OCI-LY3 (cell line): ENCODE measurements at regions not wholly inside any gene's neighbourhood (a gene's known extent, or its start where the extent isn't known, plus 50 kb on each side); places are given as distances from the start of the nearest gene placed in this dataset.

Experiments used
- H2AFZ ChIP-seq: fragments of 200-600, 300-600 bp; shearing (Covaris generic); 2 replicates; pipeline ENCODE4 v1.6.0; 2014; ENCODE audit warnings: antibody characterized with exemption, low read depth, low read length
- H3K27ac ChIP-seq: fragments of 200-600, 300-600 bp; sonication (generic); 2 replicates; pipeline ENCODE4 v1.5.1; 2014; ENCODE audit warnings: mild to moderate bottlenecking, low read length, moderate library complexity, mixed read lengths
- H3K27me3 ChIP-seq: fragments of 200-600, 300-600 bp; sonication (generic); 2 replicates; pipeline ENCODE4 v1.6.1; 2014; ENCODE audit warnings: low read depth, low read length, mixed read lengths
- H3K36me3 ChIP-seq: fragments of 200-600, 300-600 bp; sonication (generic); replicated peaks from 2 replicates; pipeline ENCODE3; 2014; ENCODE audit warnings: low read depth, low read length, mixed read lengths
- H3K4me1 ChIP-seq: fragments of 300-600, 200-600 bp; sonication (generic); 2 replicates; pipeline ENCODE4 v1.6.1; 2014; ENCODE audit warnings: low read length, mixed read lengths
- H3K4me2 ChIP-seq: fragments of 200-600, 300-600 bp; sonication (generic); 2 replicates; pipeline ENCODE4 v1.6.1; 2014; ENCODE audit warnings: low read length, mixed read lengths
- H3K4me3 ChIP-seq: fragments of 300-600, 200-600 bp; sonication (generic); 2 replicates; pipeline ENCODE4 v1.5.1; 2014; ENCODE audit warnings: antibody characterized with exemption, mild to moderate bottlenecking, low read length, moderate library complexity
- H3K79me2 ChIP-seq: fragments of 300-600, 200-600 bp; shearing (Covaris generic); 2 replicates; pipeline ENCODE4 v1.6.1; 2014; ENCODE audit warnings: mild to moderate bottlenecking, low read length, mixed read lengths
- H3K9ac ChIP-seq: fragments of 300-600, 200-600 bp; shearing (Covaris generic); 2 replicates; pipeline ENCODE4 v1.6.0; 2014; ENCODE audit warnings: mild to moderate bottlenecking, low read length, moderate library complexity
- H3K9me3 ChIP-seq: fragments of 200-600, 300-600 bp; shearing (Covaris generic); 2 replicates; pipeline ENCODE4 v1.6.1; 2014; ENCODE audit warnings: low read length, mixed read lengths; ENCODE audit not compliant: insufficient read depth
- H4K20me1 ChIP-seq: fragments of 200-600, 300-600 bp; sonication (generic); 2 replicates; pipeline ENCODE4 v1.6.1; 2016; ENCODE audit warnings: low read length, mixed read lengths; ENCODE audit not compliant: insufficient read depth
- EZH2phosphoT487 ChIP-seq: fragments of 200-600 bp; shearing (Covaris generic); IDR thresholded peaks from 2 replicates; pipeline ENCODE4 v1.6.1; 2018; ENCODE audit warnings: antibody characterized with exemption, mixed run types, low read depth
- TF ChIP-seq, protein P1 (sequence below): fragments of 200-600, 300-600 bp; sonication (generic); IDR thresholded peaks from 2 replicates; pipeline ENCODE4 v1.5.1; 2014; ENCODE audit warnings: antibody characterized with exemption, low read length, low read depth

DNA sequence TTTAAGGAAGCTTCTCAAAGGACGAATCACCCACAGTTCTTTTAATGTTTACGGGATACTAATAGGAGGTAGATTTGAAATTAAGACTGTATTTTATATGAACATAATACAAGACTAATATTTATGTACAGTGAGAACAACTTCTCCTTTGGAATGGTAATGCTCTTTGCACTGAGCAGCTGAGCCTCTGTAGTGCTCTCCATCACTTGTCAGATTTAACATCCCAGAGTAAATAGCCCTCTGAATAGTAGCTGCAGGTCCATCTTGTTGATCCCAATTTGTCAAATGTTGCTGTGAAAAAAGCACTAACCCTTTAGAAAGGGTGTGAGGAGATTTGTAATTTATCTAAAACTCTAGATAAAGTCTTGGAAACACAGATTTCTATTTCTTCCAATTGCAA lies 351.4 kb upstream of the KCNMB2 start:
- no peak overlapping the region for H3K4me2 ChIP-seq
- no peak overlapping the region for H3K4me3 ChIP-seq
- H4K20me1 ChIP-seq, result no peaks in the 10 kb centered on the region
- H2AFZ ChIP-seq, result no peak overlapping the region
- TF ChIP-seq EZH2phosphoT487, result no peak
- TF ChIP-seq, protein P1, sequence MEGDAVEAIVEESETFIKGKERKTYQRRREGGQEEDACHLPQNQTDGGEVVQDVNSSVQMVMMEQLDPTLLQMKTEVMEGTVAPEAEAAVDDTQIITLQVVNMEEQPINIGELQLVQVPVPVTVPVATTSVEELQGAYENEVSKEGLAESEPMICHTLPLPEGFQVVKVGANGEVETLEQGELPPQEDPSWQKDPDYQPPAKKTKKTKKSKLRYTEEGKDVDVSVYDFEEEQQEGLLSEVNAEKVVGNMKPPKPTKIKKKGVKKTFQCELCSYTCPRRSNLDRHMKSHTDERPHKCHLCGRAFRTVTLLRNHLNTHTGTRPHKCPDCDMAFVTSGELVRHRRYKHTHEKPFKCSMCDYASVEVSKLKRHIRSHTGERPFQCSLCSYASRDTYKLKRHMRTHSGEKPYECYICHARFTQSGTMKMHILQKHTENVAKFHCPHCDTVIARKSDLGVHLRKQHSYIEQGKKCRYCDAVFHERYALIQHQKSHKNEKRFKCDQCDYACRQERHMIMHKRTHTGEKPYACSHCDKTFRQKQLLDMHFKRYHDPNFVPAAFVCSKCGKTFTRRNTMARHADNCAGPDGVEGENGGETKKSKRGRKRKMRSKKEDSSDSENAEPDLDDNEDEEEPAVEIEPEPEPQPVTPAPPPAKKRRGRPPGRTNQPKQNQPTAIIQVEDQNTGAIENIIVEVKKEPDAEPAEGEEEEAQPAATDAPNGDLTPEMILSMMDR, result no peak
- no peaks in the 10 kb centered on the region for H3K27me3 ChIP-seq
- no peaks in the 10 kb centered on the region for H3K79me2 ChIP-seq
- H3K36me3 ChIP-seq, result no peaks in the 10 kb centered on the region
- H3K4me1 ChIP-seq, result peaks cover 7% of the 10 kb centered on the region; the same call in 1 of the 2 replicates
- no peaks in the 10 kb centered on the region for H3K9me3 ChIP-seq
- no peak overlapping the region for H3K27ac ChIP-seq
- H3K9ac ChIP-seq, result no peak overlapping the region

DNA sequence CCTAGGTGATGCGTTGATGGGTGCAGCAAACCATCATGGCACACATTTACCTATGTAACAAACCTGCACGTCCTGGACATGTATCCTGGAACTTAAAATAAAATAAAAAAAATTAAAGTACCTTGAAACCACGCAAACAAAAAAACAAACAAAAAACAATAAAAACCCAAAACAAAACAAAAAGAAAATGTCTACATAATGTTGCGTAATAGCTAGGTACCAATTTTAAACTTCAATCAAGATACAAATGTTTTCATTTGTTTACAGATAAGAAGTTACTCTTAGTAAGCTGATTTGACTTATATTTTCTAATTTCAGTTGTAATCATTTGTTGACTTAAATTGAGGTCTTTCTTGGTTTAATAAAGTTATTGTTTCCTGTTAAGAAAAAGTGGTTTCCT lies 349.6 kb upstream of the KCNMB2 start:
- Histone ChIP-seq H3K4me3 (no peak overlapping the region), H3K4me2 (no peak overlapping the region), H3K9me3 (no peaks in the 10 kb centered on the region), H3K27me3 (no peaks in the 10 kb centered on the region), H3K9ac (no peak overlapping the region), H3K79me2 (no peaks in the 10 kb centered on the region), H4K20me1 (no peaks in the 10 kb centered on the region), H2AFZ (no peak overlapping the region), H3K27ac (no peak overlapping the region), H3K36me3 (no peaks in the 10 kb centered on the region), H3K4me1 (peaks cover 7% of the 10 kb centered on the region; the same call in 1 of the 2 replicates)
- TF ChIP-seq, protein P1, result no peak
- TF ChIP-seq EZH2phosphoT487, result no peak

DNA sequence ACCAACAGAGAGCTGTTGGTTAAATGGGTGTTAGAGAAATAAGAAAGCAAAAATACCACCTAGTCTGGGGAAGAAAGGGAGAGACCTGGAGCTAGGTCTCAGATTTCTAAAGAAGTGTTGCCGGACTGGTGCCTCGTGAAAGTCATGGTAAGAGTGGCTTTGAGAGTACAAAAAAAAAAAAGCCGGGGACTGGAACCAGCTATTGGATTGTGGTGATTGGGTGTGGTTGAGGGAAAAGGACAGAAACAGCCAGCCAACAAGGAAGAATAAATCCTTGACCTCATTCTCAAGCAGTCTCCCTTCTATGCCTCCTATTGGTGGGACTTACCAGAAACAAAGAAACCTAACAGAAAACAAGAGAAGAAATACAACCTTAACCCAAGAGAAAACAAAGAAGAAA lies 346.4 kb upstream of the KCNMB2 start:
- no peaks in the 10 kb centered on the region for H3K27me3 ChIP-seq
- no peaks in the 10 kb centered on the region for H3K9me3 ChIP-seq
- peaks cover 10% of the 10 kb centered on the region; the same call in 1 of the 2 replicates for H3K4me1 ChIP-seq
- H3K36me3 ChIP-seq, result no peaks in the 10 kb centered on the region
- H3K4me2 ChIP-seq, result no peak overlapping the region
- no peak overlapping the region for H3K9ac ChIP-seq
- no peak overlapping the region for H2AFZ ChIP-seq
- H3K79me2 ChIP-seq, result no peaks in the 10 kb centered on the region
- TF ChIP-seq EZH2phosphoT487, result no peak
- TF ChIP-seq, protein P1, result no peak
- no peaks in the 10 kb centered on the region for H4K20me1 ChIP-seq
- H3K4me3 ChIP-seq, result no peak overlapping the region
- H3K27ac ChIP-seq, result no peak overlapping the region

DNA sequence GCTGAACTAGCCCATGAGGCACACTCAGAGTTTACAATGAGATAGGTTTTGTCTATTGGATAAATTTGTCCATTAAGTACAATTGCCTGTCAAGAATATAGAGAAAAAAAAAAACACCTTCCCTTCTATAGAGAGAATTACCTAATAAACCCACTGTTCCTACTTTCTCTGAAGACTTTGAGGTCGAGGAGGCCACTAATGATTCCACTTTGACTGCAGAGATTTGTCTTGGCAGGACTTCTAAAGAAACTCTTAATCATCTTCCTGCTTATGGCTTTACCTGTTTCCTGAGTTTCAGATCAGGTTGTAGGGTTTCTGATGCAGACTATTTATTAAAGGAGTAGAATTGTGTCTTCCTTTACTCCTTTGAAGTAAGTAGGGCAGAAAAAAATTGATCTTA lies 342.4 kb upstream of the KCNMB2 start:
- H3K27ac ChIP-seq, result no peak overlapping the region
- TF ChIP-seq, protein P1, result no peak
- H3K4me3 ChIP-seq, result no peak overlapping the region
- H3K4me2 ChIP-seq, result no peak overlapping the region
- no peak overlapping the region for H2AFZ ChIP-seq
- no peaks in the 10 kb centered on the region for H3K9me3 ChIP-seq
- H3K27me3 ChIP-seq, result no peaks in the 10 kb centered on the region
- H3K79me2 ChIP-seq, result no peaks in the 10 kb centered on the region
- H4K20me1 ChIP-seq, result no peaks in the 10 kb centered on the region
- no peak overlapping the region for H3K9ac ChIP-seq
- H3K36me3 ChIP-seq, result no peaks in the 10 kb centered on the region
- H3K4me1 ChIP-seq, result peaks cover 29% of the 10 kb centered on the region
